Activated naive CD8-positive, alpha-beta T cell treated with anti-CD3 and anti-CD28 coated beads for 36 hours (primary cell): ENCODE measurements at regions not wholly inside any gene's neighbourhood (a gene's known extent, or its start where the extent isn't known, plus 50 kb on each side); places are given as distances from the start of the nearest gene placed in this dataset.
"Not testable (repeated sequence)": the region's sequence is repeated elsewhere in the genome, so short reads cannot be mapped to it uniquely, and the experiment has no call there.

Experiments
- DNase-seq: peaks from one replicate; pipeline ENCODE4 v3.0.0; 2021
- H3K27ac Mint-ChIP-seq: one replicate; pipeline ENCODE4 v1.8.0; 2022; ENCODE audit warnings: mild to moderate bottlenecking, moderate library complexity, mixed read lengths
- H3K27me3 Mint-ChIP-seq: one replicate; pipeline ENCODE4 v1.8.0; 2022; ENCODE audit warnings: mild to moderate bottlenecking, mixed read lengths
- H3K36me3 Mint-ChIP-seq: one replicate; pipeline ENCODE4 v1.8.0; 2021; ENCODE audit warnings: mild to moderate bottlenecking, mixed read lengths
- H3K4me1 Mint-ChIP-seq: one replicate; pipeline ENCODE4 v1.8.0; 2021; ENCODE audit warnings: mixed read lengths
- H3K4me3 Mint-ChIP-seq: one replicate; pipeline ENCODE4 v1.8.0; 2022; ENCODE audit warnings: mild to moderate bottlenecking, moderate library complexity, mixed read lengths
- H3K9me3 Mint-ChIP-seq: one replicate; pipeline ENCODE4 v1.8.0; 2022; ENCODE audit warnings: mixed read lengths

GRCh38 chr1:38772953-38773352 lies 86.6 kb downstream of the RRAGC start:
- H3K36me3 Mint-ChIP-seq, result no peaks in the 10 kb centered on the region
- no peak overlapping the region for H3K27ac Mint-ChIP-seq
- H3K4me1 Mint-ChIP-seq, result no peaks in the 10 kb centered on the region
- H3K4me3 Mint-ChIP-seq, result no peak overlapping the region
- DNase-seq, result no peak
- no peaks in the 10 kb centered on the region for H3K9me3 Mint-ChIP-seq
- peaks cover 26% of the 10 kb centered on the region for H3K27me3 Mint-ChIP-seq

GRCh38 chr1:38772026-38772425 lies 87.5 kb downstream of the RRAGC start:
- Mint-ChIP-seq H3K4me3 (no peak overlapping the region), H3K36me3 (no peaks in the 10 kb centered on the region), H3K27ac (no peak overlapping the region), H3K27me3 (peaks cover 26% of the 10 kb centered on the region), H3K4me1 (no peaks in the 10 kb centered on the region), H3K9me3 (no peaks in the 10 kb centered on the region)
- DNase-seq, result no peak

GRCh38 chr1:38770516-38771173 lies 88.9 kb downstream of the RRAGC start:
- H3K9me3 Mint-ChIP-seq, H3K36me3 Mint-ChIP-seq, H3K4me3 Mint-ChIP-seq, H3K27ac Mint-ChIP-seq, H3K4me1 Mint-ChIP-seq, DNase-seq: not testable (repeated sequence)
- H3K27me3 Mint-ChIP-seq, result peaks cover 21% of the 10 kb centered on the region

- Mint-ChIP-seq H3K27ac (no peak overlapping the region), H3K36me3 (no peaks in the 10 kb centered on the region), H3K27me3 (peaks cover 28% of the 10 kb centered on the region), H3K9me3 (no peaks in the 10 kb centered on the region), H3K4me1 (no peaks in the 10 kb centered on the region), H3K4me3 (no peak overlapping the region)
- no peak for DNase-seq
These were observed 93.4 kb downstream of the RRAGC start for GRCh38 chr1:38766125-38766524.

GRCh38 chr1:38763121-38763520 lies 96.5 kb downstream of the RRAGC start:
- H3K4me3 Mint-ChIP-seq, result no peak overlapping the region
- no peaks in the 10 kb centered on the region for H3K4me1 Mint-ChIP-seq
- H3K36me3 Mint-ChIP-seq, result no peaks in the 10 kb centered on the region
- peaks cover 20% of the 10 kb centered on the region for H3K27me3 Mint-ChIP-seq
- no peak overlapping the region for H3K27ac Mint-ChIP-seq
- no peaks in the 10 kb centered on the region for H3K9me3 Mint-ChIP-seq
- no peak for DNase-seq

GRCh38 chr1:38760562-38760961 lies 99.0 kb downstream of the RRAGC start:
- H3K27me3 Mint-ChIP-seq, result peaks cover 12% of the 10 kb centered on the region
- no peaks in the 10 kb centered on the region for H3K36me3 Mint-ChIP-seq

GRCh38 chr1:38758820-38759219 lies 100.8 kb downstream of the RRAGC start:
- H3K4me3 Mint-ChIP-seq, result no peak overlapping the region
- H3K4me1 Mint-ChIP-seq, result no peaks in the 10 kb centered on the region
- no peak overlapping the region for H3K27ac Mint-ChIP-seq
- H3K27me3 Mint-ChIP-seq, result peaks cover 6% of the 10 kb centered on the region
- no peaks in the 10 kb centered on the region for H3K36me3 Mint-ChIP-seq
- DNase-seq, result no peak
- no peaks in the 10 kb centered on the region for H3K9me3 Mint-ChIP-seq

More at GRCh38 chr1:38760562-38760961, 99.0 kb downstream of the RRAGC start:
- Mint-ChIP-seq H3K4me1 (no peaks in the 10 kb centered on the region), H3K4me3 (no peak overlapping the region), H3K9me3 (no peaks in the 10 kb centered on the region), H3K27ac (no peak overlapping the region)
- no peak for DNase-seq

- H3K4me3 Mint-ChIP-seq, result peak overlapping the region; percentile 15
These were observed 112.5 kb downstream of the RRAGC start for GRCh38 chr1:38746941-38747600.

GRCh38 chr1:38746402-38746935 lies 113.1 kb downstream of the RRAGC start:
- Mint-ChIP-seq H3K9me3 (no peaks in the 10 kb centered on the region), H3K4me3 (no peak overlapping the region), H3K4me1 (peaks cover 2% of the 10 kb centered on the region), H3K27ac (peak overlapping the region; percentile 53), H3K27me3 (peaks cover 7% of the 10 kb centered on the region), H3K36me3 (no peaks in the 10 kb centered on the region)
- no peak for DNase-seq

More at GRCh38 chr1:38746941-38747600, 112.5 kb downstream of the RRAGC start:
- Mint-ChIP-seq H3K36me3 (no peaks in the 10 kb centered on the region), H3K27me3 (peaks cover 7% of the 10 kb centered on the region), H3K4me1 (peaks cover 2% of the 10 kb centered on the region), H3K27ac (no peak overlapping the region), H3K9me3 (no peaks in the 10 kb centered on the region)
- no peak for DNase-seq

- H3K4me3 Mint-ChIP-seq, result no peak overlapping the region
- DNase-seq, result no peak
- H3K9me3 Mint-ChIP-seq, result no peaks in the 10 kb centered on the region
- peaks cover 7% of the 10 kb centered on the region for H3K27me3 Mint-ChIP-seq
- H3K4me1 Mint-ChIP-seq, result peaks cover 2% of the 10 kb centered on the region
- no peak overlapping the region for H3K27ac Mint-ChIP-seq
- H3K36me3 Mint-ChIP-seq, result no peaks in the 10 kb centered on the region
These were observed 113.8 kb downstream of the RRAGC start for GRCh38 chr1:38745476-38746401.

GRCh38 chr1:38744452-38745350 lies 114.9 kb downstream of the RRAGC start:
- H3K27me3 Mint-ChIP-seq, result no peaks in the 10 kb centered on the region
- DNase-seq, result no peak
- H3K9me3 Mint-ChIP-seq, result no peaks in the 10 kb centered on the region
- H3K36me3 Mint-ChIP-seq, result no peaks in the 10 kb centered on the region
- H3K4me3 Mint-ChIP-seq, result no peak overlapping the region
- H3K4me1 Mint-ChIP-seq, result peaks cover 2% of the 10 kb centered on the region
- H3K27ac Mint-ChIP-seq, result no peak overlapping the region

- no peak overlapping the region for H3K4me3 Mint-ChIP-seq
- no peaks in the 10 kb centered on the region for H3K27me3 Mint-ChIP-seq
- no peak overlapping the region for H3K27ac Mint-ChIP-seq
- peaks cover 2% of the 10 kb centered on the region for H3K4me1 Mint-ChIP-seq
- H3K9me3 Mint-ChIP-seq, result no peaks in the 10 kb centered on the region
- H3K36me3 Mint-ChIP-seq, result no peaks in the 10 kb centered on the region
- no peak for DNase-seq
These were observed 116.4 kb downstream of the RRAGC start for GRCh38 chr1:38743184-38743583.

- Mint-ChIP-seq H3K27ac (no peak overlapping the region), H3K4me1 (peaks cover 2% of the 10 kb centered on the region), H3K27me3 (no peaks in the 10 kb centered on the region), H3K4me3 (no peak overlapping the region), H3K36me3 (no peaks in the 10 kb centered on the region), H3K9me3 (no peaks in the 10 kb centered on the region)
- DNase-seq, result no peak
These were observed 118.2 kb downstream of the RRAGC start for GRCh38 chr1:38741341-38741740.

- H3K4me3 Mint-ChIP-seq, result no peak overlapping the region
- H3K36me3 Mint-ChIP-seq, result no peaks in the 10 kb centered on the region
- DNase-seq, result no peak
- no peak overlapping the region for H3K27ac Mint-ChIP-seq
- no peaks in the 10 kb centered on the region for H3K27me3 Mint-ChIP-seq
- H3K4me1 Mint-ChIP-seq, result no peaks in the 10 kb centered on the region
- no peaks in the 10 kb centered on the region for H3K9me3 Mint-ChIP-seq
These were observed 119.1 kb downstream of the RRAGC start for GRCh38 chr1:38740487-38740886.
